ENCODE measurements at regions not wholly inside any gene's neighbourhood (a gene's known extent, or its start where the extent isn't known, plus 50 kb on each side); places are given as distances from the start of the nearest gene placed in this dataset.

DNA sequence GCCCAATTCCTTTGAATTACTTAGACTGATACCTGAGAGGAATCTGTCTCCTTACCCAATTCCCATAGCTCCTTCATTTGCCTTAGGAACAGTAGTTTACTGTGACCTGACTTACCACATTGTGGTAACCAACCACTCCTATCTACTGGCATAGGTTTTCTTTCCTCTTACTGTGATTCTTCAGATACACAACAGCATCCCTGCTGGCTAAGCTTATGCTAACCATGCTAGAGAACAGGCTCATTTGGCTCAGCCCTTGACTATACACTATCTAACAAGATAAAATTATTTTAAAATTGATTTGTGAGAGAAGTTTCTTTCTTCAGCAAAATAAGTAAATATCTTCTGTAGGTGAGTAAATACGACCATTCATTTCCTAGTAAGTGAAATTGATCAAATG, 320.4 kb upstream of the DDHD1 start:
- DNase-seq (ENCODE audit: low read depth in 3 of 3, low spot score in 1 of 3), result no peak

DNA sequence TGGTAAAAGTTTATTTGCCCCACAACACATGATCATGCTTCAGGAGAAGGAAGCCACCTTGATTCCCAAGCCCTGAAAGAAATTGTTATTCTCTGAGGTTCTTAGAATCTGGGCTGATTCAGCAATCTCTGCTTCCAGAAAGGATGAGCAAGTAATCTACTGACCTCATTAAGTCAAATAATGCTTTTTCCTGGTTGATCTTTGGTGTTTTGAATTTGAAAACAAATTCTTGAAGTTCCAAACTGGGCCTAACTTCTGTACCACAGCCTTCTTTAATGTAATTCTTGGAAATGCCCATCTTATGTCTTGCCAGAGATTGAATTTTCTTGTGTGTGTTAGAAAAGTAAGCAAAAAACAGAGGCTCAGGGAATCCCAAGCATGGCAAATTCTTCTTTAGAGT, 319.2 kb upstream of the DDHD1 start:
- DNase-seq (ENCODE audit: low read depth in 3 of 3, low spot score in 1 of 3), result no peak

DNA sequence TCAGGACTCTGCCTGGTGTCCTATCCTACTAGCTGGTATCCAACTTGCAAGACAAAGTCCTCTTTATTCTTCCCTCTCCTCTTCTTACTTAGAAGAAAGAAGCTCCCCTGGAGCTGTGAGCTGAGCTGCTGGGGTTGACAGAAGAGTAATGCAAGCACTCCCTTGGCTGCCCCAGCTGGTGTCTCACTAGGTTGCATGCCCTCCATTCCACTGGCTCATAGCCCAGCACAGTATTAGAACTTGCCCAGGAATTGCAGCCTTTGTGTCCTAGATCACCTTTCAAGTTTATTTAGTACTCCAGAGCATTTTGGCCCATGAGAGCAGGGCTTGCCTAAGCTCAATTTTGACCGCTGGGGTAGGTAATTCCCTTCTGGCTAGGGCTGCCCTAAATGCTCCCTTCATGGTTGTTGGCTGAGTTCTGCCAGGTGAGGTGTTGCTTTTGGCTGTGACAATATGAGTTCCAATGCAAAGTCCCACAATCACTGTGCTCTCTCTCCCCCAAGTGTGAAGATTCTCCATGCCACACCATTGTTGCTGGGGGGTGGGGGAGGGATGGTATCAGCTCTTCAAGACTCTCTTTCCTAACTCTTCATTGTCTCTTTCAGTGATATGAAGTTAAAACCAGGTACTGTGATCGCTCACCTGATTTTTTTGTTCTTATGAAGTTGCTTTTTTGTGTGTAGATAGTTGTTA, 317.4 kb upstream of the DDHD1 start:
- DNase-seq (ENCODE audit: low read depth in 3 of 3, low spot score in 1 of 3), result no peak

DNA sequence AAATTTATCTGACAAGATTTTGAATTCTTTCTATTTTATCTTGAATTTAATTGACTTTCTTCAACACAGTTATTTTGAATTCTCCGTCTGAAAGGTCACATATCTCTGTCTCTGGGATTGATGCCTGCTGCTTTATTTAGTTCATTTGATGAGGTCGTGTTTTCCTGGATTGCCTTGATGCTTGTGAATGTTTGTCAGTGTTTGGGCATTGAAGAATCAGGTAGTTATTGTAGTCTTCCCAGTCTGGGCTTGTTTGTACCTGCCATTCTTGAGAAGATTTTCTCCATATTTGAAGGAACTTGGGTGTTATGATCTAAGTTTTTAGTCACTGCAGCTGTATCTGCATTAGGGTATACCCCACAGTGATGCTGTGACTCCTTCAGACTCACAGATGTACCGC, 315.8 kb upstream of the DDHD1 start:
- no peak for DNase-seq (ENCODE audit: low read depth in 3 of 3, low spot score in 1 of 3)

DNA sequence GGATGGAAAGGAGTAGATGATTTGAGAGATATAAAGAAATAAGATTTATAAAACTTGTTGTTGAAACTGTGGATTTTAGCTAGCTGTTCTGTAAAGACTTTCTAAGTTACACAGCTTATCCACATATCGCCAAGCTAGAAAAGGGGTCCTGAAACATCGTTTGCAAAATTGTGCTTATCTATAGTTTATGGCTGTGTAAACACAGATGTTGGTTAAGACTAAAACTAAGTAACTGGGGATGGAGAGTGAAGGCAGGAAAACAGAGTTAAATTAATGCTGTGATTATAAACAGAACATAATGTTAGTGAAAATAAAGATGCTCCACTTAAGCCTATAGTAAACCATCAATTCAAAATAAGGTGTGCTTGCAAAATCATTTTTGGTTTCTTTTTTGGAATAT, 311.3 kb upstream of the DDHD1 start:
- no peak for DNase-seq (ENCODE audit: low read depth in 3 of 3, low spot score in 1 of 3)

DNA sequence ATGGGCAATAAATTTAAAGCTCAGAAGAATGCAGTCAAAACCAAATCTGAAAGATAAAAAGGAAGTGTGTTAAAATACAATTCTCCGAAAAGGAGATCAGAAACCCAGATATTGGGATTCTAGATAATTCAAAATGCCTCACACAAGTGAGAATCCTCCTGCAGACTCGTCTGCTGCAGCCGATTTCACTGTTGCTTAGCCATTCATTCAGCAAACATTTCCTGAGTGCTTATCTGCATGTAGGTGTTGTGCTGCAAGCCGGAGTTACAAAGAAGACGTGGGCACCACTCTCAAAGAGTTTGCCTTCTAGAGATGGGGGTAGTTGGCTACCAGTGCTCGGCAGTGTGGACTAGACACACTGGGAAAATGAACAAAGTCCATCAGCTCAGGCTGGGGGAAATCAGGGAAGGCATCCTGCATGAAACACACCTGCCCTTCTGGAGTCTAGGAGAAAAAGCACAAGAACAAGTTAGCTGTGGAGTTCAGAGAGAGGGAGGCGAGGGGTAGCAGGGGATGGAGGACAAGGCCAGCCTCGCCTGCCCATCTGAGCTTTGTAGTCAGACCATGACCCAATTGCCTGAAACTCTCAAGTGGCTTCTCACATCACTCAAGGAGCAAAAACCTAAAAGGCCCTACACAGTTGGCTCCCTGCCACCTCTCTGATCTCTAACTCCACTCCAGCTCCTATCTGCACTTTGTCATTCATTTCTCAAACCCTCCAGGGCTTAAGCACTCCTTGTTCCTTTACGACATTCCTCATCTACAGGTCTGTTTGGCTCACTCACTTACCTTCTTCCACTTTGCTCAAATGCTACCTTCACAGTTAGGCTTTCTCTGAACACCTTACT, 310.0 kb upstream of the DDHD1 start:
- no peak for DNase-seq (ENCODE audit: low read depth in 3 of 3, low spot score in 1 of 3)

DNA sequence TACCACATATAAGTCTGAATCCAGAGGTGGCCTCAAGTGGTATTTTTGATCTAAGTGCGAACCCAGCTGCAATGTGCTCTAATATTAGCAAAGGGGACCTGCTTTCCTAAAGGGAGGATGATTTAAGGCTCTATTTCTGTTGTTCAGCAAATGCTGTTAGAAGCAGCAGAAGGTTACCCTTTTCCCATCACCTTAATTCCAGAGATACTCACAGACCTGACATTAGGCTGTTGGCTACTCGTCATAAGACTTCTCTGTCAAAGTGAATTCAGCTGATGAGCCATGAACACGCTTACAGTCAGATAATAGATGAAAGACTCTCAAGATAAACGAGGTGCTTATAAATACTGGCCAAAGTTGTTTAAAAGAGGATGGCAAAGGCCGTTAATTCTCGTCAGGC, 308.7 kb upstream of the DDHD1 start:
- DNase-seq (ENCODE audit: low read depth in 3 of 3, low spot score in 1 of 3), result no peak

DNA sequence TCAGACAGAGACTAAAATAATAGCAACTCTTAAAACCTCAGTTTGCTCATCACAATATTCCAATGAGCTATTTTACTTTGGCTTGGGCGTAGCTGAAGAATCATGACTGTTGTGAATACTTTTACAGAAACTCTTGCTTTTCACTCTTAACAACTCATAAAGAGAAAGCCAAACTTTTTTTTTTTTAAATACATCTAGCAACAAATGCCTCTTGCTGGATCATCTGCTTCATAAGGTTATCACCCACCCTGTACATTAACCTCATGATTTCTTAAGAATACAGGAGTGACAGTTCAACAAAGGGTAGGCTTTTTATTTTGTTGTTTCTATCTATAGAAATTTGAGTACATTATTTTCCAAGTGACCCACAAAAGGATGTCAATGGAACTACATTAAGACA, 307.4 kb upstream of the DDHD1 start:
- DNase-seq (ENCODE audit: low read depth in 3 of 3, low spot score in 1 of 3), result no peak

DNA sequence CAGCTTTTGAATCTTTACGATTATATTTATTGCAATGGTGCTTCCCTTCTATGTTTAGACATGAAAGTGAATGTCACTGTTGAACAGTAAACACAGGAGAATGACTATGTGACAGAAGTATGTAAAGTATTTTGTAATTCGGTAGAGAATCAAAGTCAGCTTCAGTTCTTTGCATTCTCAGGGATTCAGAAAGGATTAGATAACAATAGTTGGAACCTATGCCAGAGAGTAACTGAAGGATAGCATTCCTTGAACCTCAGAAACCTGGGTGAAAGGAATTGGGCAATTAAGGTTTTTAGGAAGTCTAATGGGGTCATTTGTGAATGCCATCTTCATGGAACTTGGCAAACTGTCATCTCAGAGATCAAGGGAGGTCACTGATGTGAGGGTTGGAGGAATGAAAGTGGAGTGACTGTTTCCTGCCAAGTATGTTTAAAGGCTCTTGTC, 305.3 kb upstream of the DDHD1 start:
- DNase-seq (ENCODE audit: low read depth in 3 of 3, low spot score in 1 of 3), result no peak

DNA sequence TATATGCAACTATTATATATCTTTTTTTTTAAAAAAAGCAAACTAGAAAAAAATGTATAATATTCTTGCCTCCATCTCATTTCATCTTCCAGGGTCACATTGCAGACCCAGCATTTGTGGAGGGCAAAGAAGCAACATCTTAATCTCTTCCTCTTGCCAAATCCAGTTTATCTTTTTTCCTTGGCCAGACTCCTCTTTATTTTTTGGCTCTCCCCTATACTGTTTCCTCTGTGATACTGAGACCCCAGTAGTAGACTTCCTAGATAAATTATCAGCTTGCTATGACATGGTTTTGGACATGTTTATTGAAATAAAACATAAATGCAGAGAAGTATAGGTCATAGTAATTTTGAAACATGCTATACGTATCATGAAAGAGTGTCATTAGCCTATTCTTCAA, 303.8 kb upstream of the DDHD1 start:
- no peak for DNase-seq (ENCODE audit: low read depth in 3 of 3, low spot score in 1 of 3)

DNA sequence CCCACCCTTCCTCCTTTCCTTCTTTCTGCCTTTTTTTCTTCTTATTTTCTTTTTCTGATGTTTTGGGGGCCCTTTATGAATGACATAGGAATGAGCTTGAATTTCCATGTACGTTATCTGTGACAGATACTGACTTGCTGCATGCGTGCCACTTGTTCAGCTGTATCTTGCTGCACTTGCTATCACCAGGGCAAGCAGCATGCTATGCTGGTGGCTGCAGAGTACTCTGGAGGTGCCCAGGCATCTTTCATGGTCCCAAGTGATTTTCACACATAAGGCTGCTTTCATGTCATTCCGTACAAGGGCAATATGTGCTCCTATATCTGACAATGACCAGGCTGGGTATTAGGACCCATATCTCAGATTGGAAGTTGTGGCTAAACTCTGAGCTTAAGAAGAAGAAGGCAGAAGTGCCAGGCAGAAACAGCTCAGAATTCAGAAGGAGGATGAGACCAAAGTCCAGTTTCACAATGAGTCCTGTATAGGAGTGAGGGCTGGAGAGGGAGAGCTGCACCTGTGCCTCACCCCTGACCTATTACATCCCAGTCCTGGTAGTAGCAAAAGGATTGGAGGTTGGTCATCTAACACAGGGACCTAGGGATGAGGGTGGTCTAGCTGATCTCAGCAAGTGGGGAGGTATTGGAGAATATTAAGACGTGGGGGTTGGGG, 299.0 kb upstream of the DDHD1 start:
- no peak for DNase-seq (ENCODE audit: low read depth in 3 of 3, low spot score in 1 of 3)

DNA sequence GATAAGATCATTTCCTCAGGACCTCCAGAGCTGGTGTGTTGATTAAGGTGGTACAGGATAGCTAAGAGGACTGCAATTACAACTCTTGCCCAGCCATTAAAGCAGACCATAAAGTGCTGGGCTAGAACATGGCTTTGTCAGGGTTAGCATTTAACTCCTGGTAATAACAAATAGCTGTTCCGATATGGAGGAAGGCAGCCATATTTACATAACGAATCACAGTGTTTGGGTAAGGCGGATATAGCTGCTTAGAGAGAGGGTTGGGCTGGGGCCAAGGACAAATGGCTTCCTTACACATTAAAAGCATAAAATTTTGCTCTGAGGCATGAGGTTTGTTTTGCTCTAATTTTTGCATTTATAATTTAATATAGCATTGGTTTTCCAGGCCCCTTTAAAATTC, 297.7 kb upstream of the DDHD1 start:
- DNase-seq (ENCODE audit: low read depth in 3 of 3, low spot score in 1 of 3), result no peak

DNA sequence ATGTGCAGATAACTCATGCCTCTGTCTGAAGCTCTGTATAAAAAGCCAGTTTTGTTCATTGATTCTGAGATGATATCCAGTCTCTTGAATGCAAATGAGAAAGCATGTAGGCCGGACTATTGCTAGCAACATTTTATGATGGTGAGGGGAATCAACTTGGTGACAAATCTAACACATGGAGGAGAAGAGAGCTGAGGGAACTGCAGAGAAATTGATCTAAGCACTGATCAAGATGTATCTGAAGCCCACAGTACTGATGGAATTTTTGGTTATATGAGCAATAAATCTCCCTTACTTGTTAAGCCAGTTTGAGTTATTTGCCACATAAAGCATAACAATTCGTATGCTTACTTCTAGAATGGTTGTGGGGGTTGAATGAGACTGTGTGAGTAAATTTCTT, 295.6 kb upstream of the DDHD1 start:
- no peak for DNase-seq (ENCODE audit: low read depth in 3 of 3, low spot score in 1 of 3)

DNA sequence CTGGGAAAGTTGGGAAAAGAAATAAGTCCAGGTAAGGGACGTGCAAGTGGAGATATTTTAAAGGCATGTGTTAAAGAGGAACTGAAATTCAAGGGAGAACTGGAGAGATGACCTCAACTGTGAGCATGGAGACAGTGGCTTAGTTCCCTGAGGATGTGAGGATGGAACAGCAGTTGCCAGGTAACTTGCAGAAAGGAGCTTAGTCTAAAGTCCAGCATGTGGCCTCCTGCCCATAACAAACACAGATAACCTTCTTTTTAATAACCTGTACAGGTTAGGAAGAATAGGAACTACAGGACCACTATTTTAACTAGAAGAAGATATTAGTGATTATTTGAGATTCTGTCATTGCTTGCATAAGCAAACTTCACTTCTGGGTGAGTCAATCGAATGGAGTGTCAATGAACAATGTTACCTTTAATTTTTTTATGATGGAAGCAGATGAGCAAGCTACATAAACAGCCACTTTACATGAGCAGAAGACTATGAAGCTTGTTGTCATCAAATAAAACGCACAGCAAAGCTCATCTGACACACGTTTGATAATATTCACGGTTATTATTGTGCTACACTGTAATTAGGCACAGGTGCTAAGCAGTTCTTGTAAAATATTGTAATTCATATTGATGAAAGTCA, 291.7 kb upstream of the DDHD1 start:
- no peak for DNase-seq (ENCODE audit: low read depth in 3 of 3, low spot score in 1 of 3)

DNA sequence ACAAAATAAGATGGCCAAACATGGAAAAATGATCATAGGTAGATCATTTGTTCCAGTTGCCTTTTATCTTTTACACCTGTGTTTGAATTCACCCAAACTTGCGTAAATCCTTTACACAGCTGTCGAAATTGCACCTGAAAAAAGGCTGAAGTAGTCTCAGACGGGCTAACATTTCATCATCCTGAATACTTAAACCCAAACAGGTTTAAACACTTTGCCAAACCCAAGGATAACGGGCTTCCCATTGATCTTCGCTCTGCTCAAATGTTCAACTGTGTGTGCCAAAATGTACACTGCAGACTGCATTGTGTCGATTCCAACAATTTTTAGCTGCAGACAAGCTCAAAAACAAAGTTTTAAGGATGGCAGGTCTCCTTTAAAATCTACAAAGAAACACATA, 288.7 kb upstream of the DDHD1 start:
- DNase-seq (ENCODE audit: low read depth in 3 of 3, low spot score in 1 of 3), result no peak

DNA sequence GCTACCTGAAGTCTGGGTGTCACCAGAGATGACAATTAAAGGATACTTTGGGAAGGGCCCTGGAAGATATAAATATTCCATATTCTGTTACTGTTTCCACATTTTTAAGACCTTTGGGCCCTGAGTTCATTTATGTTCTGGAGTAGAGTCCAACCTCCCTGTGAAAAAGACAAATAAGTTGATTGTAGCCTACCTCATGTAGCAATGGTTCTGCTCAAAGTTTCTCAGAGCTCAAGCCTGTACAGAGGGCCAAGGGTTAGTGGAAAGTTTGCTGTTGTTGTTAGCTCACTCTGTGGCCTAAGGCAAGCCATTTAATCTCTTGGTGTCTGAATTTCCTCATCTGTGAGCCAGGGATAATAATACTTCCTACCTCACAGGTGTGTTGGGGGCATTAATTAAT, 284.7 kb upstream of the DDHD1 start:
- no peak for DNase-seq (ENCODE audit: low read depth in 3 of 3, low spot score in 1 of 3)

DNA sequence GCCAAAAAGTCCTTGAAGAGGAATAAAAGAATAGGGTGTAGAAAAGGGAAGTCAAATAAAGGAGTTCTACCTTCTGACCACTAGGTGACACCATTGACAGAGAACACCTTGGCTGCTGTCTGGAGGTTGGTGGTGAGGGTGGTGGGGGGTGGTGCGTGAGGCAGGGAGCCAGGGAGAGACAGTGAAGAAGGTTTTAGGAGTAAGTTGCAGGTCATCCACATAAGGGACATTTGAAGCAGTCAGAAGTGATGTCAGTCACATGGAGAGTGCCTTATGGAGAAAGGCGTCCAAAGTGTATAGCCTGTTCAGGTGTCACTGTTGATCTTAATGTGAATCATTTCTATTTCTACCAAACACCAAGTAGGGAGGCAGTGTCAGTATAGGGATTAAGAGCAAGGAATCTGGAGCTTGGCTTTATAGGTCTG, 279.3 kb upstream of the DDHD1 start:
- no peak for DNase-seq (ENCODE audit: low read depth in 3 of 3, low spot score in 1 of 3)

DNA sequence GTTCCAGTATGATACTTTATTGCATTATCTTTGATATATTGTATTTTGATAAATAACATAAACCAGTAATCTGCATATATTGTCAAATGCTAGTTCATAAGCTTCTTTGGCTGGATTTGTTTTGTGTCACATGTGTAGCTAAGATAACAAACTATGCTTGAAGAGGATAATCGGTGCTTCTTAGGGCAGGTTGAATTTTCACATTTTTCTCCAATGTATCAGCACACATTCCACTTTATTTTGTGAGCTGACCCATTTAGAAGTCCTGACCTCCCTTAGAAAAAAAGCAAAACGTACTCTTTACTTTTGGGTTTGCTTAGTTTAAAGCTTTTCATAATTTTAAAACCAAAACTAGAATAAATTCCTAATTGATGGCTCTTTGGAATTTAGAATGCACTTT, 277.7 kb upstream of the DDHD1 start:
- no peak for DNase-seq (ENCODE audit: low read depth in 3 of 3, low spot score in 1 of 3)

DNA sequence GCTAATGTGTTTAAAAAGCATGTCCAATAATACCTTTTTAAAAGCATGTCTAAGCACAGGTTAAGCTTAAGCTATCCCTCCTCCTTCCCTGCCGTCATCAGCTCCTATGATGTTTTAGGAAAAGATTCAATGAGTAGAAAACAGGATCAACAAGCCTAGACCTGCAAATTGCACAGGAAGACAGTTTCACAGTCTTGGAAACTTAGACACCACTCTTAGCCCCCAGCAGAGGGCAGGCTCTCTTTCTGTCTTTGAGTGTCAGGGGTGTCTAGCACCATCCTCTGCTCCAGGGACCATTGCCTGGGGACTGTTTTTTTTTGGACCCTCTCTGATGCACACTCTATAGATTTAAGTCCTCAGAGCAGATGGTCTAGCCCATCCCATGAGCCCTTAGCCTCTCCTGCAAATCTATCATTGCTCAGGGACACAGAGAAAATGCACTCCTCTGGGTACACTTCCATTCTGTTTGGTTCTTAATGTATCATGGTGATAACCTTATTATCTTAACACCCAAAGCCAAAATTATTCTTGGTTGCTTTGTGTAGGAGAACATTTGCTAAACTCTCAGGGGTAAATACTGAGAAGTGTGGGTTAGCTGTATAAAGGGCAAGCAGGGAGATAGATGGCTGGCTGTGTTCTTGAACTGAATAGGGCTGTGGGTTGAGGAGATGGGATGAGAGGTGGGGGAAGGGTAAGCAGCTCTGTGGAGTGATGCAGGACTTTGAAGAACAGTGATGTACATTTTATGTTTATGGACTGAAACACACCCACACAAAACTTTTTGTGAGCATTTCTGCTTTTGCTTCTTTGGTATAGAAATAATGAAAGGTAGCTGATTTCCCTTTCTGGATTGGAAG, 259.9 kb upstream of the DDHD1 start:
- DNase-seq (ENCODE audit: low read depth in 3 of 3, low spot score in 1 of 3), result no peak

DNA sequence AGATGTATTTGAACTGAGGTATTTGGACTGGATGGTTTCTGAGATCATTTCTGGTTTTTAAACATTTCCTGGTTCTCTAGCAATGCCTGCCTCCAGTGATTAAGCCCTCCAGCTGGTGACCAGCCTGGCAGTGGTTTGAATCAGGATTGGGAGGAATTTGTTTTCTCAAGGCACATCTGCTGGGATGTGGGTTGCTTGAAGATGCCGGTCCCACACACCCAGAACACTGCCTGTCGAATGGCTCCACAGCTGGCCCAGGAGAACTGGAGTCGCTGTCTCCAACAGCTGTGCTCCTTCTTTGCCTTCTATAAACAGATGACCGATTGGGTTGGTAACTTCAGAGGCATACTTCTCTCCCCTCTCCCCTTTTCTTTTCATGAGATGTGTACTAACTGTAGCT, 258.0 kb upstream of the DDHD1 start:
- no peak for DNase-seq (ENCODE audit: low read depth in 3 of 3, low spot score in 1 of 3)

DNA sequence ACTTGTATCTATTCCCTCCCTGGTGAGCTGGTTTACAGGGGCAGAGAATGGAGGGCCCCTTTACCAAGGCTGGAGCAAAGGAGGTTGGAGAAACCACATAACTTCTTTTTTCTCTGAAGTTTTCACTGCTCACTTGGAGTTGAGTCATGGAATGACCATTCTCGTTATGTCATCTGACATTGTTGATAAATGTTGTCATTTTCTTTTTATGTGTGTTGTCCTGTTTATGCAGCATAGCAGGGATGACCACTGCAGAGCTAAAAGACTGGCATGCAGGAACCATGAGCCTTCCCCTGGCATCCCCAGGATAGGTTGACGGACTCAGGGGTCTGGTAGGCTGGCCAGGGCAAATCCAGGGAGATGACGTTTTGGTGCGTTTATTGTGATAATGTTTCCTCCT, 256.8 kb upstream of the DDHD1 start:
- no peak for DNase-seq (ENCODE audit: low read depth in 3 of 3, low spot score in 1 of 3)

Measured in stimulated activated CD4-positive, alpha-beta T cell treated with anti-CD3 and anti-CD28 coated beads, TNF-alpha, amount 100 ng/mL, for 1 hour (primary cell).